ENCODE measurements at regions not wholly inside any gene's neighbourhood (a gene's known extent, or its start where the extent isn't known, plus 50 kb on each side); places are given as distances from the start of the nearest gene placed in this dataset.

GRCh38 chr2:12456293-12457106, 260.2 kb upstream of the TRIB2 start:
- POLR2A ChIA-PET = no interaction called here
- intact Hi-C loops (cut with micrococcal nuclease) = no loop called here
- no TSS peak for BruUV-seq (replicated peaks)

More at GRCh38 chr2:12456293-12457106, 260.2 kb upstream of the TRIB2 start:
- FAIRE-seq = no peak
- Histone ChIP-seq H3K9me3 (replicated peaks; ENCODE audit: control insufficient read depth, insufficient read depth, low read length) (no peaks in the 10 kb centered on the region), H2AFZ (ENCODE audit: low read depth, low read length) (peak overlapping the region; percentile 48), H3K79me2 (ENCODE audit: control insufficient read depth, insufficient read depth, low read length) (no peaks in the 10 kb centered on the region), H3K9ac (replicated peaks; ENCODE audit: extremely low read depth, insufficient read depth, low read length) (no peak overlapping the region), H3K4me1 (ENCODE audit: control insufficient read depth, extremely low read depth, insufficient read depth, low read length) (peaks cover 3% of the 10 kb centered on the region), H3K4me2 (ENCODE audit: insufficient read depth, low read length) (peak overlapping the region; percentile 60), H3K27me3 (ENCODE audit: control insufficient read depth in 2 of 2, insufficient read depth in 2 of 2, low read length in 2 of 2) (no peaks in the 10 kb centered on the region), H3K27ac (ENCODE audit: insufficient read depth, low read depth, low read length) (no peak overlapping the region), H3K4me3 (replicated peaks in 1 of 3; ENCODE audit: insufficient read depth in 1 of 3, low read depth in 1 of 3, low read length in 3 of 3) (no peak overlapping the region), H3K9me1 (replicated peaks; ENCODE audit: control insufficient read depth, extremely low read depth, insufficient read depth, low read length) (no peaks in the 10 kb centered on the region), H4K20me1 (replicated peaks; ENCODE audit: control insufficient read depth, extremely low read depth, insufficient read depth, low read length) (no peaks in the 10 kb centered on the region), H3K36me3 (ENCODE audit: control insufficient read depth in 2 of 2, extremely low read depth in 1 of 2, insufficient read depth in 2 of 2, low read length in 2 of 2) (no peaks in the 10 kb centered on the region)
- CTCF ChIA-PET = interaction anchor here (0.7 to 1.3 kb wide), 3 partner anchors 14 to 260 kb away, joined by 3 read pairs; partner anchors contain the start of gene TRIB2
- dilution Hi-C loops (cut with MboI; ENCODE audit: extremely low pct_ligation_motif_present, low sequenced_read_pairs) = no loop called here
- TF ChIP-seq MYC (IDR thresholded peaks at IDR 0.05; ENCODE audit: low read depth, low read length) (no peak), MAX (IDR thresholded peaks at IDR 0.05; ENCODE audit: insufficient read depth, insufficient read length) (no peak), FOS (IDR thresholded peaks at IDR 0.05; ENCODE audit: borderline replicate concordance, insufficient read depth, low read length) (no peak), EZH2 (IDR thresholded peaks at IDR 0.05; ENCODE audit: borderline replicate concordance, low read depth, low read length, severe bottlenecking) (no peak), POLR2AphosphoS5 (IDR thresholded peaks at IDR 0.05; ENCODE audit: insufficient read depth, low read depth, low read length) (no peak), JUN (IDR thresholded peaks at IDR 0.05; ENCODE audit: borderline replicate concordance, insufficient read depth, insufficient read length, low read depth) (no peak), GATA2 (IDR thresholded peaks at IDR 0.05; ENCODE audit: insufficient read depth, insufficient read length, low read depth, low read length) (no peak), CTCF (IDR thresholded peaks at IDR 0.05; ENCODE audit: extremely low read depth in 1 of 2, insufficient read depth in 1 of 2, low read depth in 1 of 2, low read length in 2 of 2) (no peak)
- DNase-seq (ENCODE audit: low read depth, low spot score) = peak; percentile 58

Data from endothelial cell of umbilical vein (primary cell).